ENCODE measurements at regions not wholly inside any gene's neighbourhood (a gene's known extent, or its start where the extent isn't known, plus 50 kb on each side); places are given as distances from the start of the nearest gene placed in this dataset.

DNA sequence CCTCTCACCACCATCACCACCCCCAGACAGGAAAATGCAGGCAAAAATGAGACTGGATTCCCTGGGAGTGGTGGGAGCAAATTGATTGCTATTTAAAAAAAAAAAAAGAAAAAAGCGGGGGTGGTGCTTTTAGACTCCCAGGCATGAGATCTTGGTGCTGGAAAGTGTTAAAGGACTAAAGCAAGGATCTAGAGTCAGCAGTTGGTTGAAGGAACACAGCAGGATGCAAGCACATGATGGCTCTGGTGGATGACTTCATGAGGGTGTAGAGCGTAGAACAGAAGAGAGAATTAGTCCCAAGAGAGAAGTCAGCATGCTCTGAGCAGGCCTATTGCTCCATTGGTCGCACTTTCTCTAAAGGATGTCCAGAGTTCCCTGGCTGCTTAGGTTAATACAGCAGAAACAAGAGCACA is 183.8 kb upstream of the HMGA2 start:
- no peak overlapping the region for H3K27ac ChIP-seq
- ATAC-seq, result peak in 7 of 8 donors; percentile 33 to 96 (median 93)

DNA sequence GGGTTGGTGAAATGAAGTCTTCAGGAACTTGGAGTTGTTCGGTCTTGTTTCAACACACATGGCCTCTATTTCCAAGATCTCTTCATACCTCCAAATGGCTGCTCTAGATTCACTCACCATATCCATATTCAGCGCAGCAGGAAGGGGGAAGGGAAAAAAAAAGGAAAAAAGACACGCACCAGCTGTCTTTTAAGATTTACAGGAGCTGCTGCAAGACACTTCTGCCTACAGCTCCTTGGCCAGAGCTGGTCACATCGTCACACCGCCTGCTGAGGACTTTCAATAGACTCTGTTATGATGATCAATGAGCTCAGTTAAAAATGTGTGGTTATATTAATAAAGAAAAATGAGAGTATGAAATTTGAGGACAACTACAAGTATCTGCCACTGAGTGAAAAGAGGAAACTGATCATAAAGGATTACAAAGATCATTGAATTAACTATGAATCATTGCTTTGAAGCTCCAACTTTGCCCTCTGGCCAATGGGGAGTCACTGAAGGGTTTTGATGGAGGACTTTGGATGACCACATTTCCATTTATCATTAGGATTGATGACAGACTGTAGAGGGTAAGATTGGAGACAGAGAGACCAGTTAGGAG is 182.1 kb upstream of the HMGA2 start:
- DNase-seq (no peak), ATAC-seq (no peak)
- intact Hi-C loops (cut with DNase I), result no loop called here
- Histone ChIP-seq H3K4me1 (no peaks in the 10 kb centered on the region), H3K9me3 (no peaks in the 10 kb centered on the region), H3K27ac (no peak overlapping the region), H3K36me3 (no peaks in the 10 kb centered on the region), H3K27me3 (peaks cover 0 to 3% (median 0%) of the 10 kb centered on the region in 7 donors), H3K4me3 (no peak overlapping the region)
- WGBS, 2 donors, result 87% methylated on average over 5 of the region's 5 CpGs
- TF ChIP-seq, protein P1, sequence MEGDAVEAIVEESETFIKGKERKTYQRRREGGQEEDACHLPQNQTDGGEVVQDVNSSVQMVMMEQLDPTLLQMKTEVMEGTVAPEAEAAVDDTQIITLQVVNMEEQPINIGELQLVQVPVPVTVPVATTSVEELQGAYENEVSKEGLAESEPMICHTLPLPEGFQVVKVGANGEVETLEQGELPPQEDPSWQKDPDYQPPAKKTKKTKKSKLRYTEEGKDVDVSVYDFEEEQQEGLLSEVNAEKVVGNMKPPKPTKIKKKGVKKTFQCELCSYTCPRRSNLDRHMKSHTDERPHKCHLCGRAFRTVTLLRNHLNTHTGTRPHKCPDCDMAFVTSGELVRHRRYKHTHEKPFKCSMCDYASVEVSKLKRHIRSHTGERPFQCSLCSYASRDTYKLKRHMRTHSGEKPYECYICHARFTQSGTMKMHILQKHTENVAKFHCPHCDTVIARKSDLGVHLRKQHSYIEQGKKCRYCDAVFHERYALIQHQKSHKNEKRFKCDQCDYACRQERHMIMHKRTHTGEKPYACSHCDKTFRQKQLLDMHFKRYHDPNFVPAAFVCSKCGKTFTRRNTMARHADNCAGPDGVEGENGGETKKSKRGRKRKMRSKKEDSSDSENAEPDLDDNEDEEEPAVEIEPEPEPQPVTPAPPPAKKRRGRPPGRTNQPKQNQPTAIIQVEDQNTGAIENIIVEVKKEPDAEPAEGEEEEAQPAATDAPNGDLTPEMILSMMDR (IDR thresholded peaks at IDR 0.05), result no peak

More for the DNA sequence above, 183.8 kb upstream of the HMGA2 start:
- TF ChIP-seq, protein P1 (IDR thresholded peaks at IDR 0.05), result no peak
- no peaks in the 10 kb centered on the region for H3K9me3 ChIP-seq
- DNase-seq, result no peak
- intact Hi-C loops (cut with DNase I), result no loop called here
- no peaks in the 10 kb centered on the region for H3K36me3 ChIP-seq
- WGBS, 2 donors, result 67 to 69% methylated on average over 3 of the region's 3 CpGs
- peaks cover 0 to 3% (median 0%) of the 10 kb centered on the region in 7 donors for H3K27me3 ChIP-seq
- no peak overlapping the region for H3K4me3 ChIP-seq
- H3K4me1 ChIP-seq, result no peaks in the 10 kb centered on the region

DNA sequence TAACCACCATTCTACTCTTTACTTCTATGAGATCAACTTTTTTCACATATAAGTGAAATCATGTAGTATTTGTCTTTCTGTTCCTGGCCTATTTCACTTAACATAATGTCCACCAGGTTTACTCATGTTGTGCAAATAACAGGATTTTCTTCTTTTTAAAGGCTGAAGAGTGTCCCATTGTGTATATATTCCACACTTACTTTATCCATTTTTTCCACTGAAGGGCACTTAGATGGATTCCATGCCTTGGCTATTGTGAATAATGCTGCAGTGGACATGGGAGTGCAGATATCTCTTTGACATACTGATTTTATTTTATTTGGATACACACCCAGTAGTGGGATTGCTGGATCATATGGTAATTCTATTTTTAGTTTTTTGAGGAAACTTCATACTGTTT is 181.1 kb upstream of the HMGA2 start:
- DNase-seq, result no peak
- Histone ChIP-seq H3K9me3 (no peaks in the 10 kb centered on the region), H3K36me3 (no peaks in the 10 kb centered on the region), H3K4me1 (no peaks in the 10 kb centered on the region), H3K4me3 (no peak overlapping the region), H3K27me3 (peaks cover 0 to 3% (median 0%) of the 10 kb centered on the region in 7 donors), H3K27ac (no peak overlapping the region)
- intact Hi-C loops (cut with DNase I), result no loop called here
- no peak for ATAC-seq
- TF ChIP-seq, protein P1 (IDR thresholded peaks at IDR 0.05), result no peak

DNA sequence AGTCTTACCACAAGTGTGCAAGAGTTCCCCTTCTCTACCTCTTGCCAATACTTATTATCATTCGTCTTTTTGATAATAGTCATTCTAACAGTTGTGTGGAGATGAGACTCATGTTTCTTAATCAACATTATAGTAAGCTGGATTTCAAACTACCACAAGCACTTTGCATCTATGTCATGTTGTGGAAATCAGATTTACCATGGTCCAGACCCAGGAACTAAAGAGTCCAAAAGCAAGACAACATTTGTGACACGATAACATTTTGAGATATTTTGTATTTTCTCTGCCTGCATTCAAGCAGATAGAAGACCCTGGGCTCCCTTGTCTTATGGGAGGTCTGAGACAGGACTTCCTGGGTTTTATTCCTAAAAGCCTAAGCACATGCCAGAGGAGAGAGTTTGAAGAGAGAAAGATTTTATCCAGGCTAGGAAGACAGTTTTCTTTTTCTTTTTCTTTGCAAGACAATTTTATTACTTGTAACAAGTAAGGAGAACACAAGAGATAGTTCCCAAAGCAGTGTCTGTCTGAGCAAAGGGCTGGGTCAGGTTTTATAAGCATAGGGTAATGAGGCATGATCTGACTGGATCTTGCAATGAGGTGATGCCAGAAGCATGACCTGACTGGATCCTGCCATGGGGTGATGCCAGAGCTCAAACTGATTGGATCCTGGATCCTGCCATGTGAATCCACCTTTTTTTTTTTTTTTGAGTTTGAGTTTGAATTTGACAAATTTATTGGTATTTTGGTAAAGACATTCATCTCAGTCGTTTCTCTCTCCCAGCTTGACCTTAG is 180.5 kb upstream of the HMGA2 start:
- intact Hi-C loops (cut with DNase I), result no loop called here
- Histone ChIP-seq H3K4me3 (no peak overlapping the region), H3K36me3 (no peaks in the 10 kb centered on the region), H3K27me3 (peaks cover 0 to 3% (median 0%) of the 10 kb centered on the region in 7 donors), H3K9me3 (no peaks in the 10 kb centered on the region), H3K27ac (no peak overlapping the region), H3K4me1 (no peaks in the 10 kb centered on the region)
- 76 to 83% methylated on average over 3 of the region's 3 CpGs for WGBS, 2 donors
- ATAC-seq (no peak), DNase-seq (no peak)
- TF ChIP-seq, protein P1 (IDR thresholded peaks at IDR 0.05), result no peak

All from heart right ventricle (tissue), 16 donors.